ENCODE measurements at regions not wholly inside any gene's neighbourhood (a gene's known extent, or its start where the extent isn't known, plus 50 kb on each side); places are given as distances from the start of the nearest gene placed in this dataset.

DNA sequence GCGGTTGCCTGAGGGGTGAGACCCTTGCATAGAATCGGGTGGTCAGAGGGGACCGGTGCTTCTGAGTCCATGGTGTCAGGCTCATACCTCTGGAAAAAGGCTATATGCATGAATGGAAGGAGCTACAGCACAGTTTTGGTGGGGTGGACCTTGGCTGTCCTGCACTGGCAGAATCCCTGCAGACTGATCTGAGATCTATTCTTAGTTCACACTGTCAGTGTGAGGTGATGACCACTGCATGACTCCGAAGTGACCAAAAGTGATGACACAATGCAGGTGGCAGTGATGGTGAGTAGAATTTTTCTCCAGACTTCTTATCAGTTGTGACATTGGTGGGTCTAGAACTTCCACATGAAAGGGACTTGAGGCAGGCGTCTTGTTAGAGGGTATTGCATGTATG lies 105.2 kb upstream of the SLC28A3 start:
- ChIA-PET POLR2A (ENCODE audit: partially characterized antibody) (no interaction called here), CTCF (ENCODE audit: partially characterized antibody) (no interaction called here)
- DNase-seq (ENCODE audit: low read depth in 1 of 2, low spot score in 2 of 2) (no peak), FAIRE-seq (no peak)
- H2BK20ac ChIP-seq (ENCODE audit: low read length), result no peak overlapping the region
- no peak overlapping the region for H3K4ac ChIP-seq (replicated peaks; ENCODE audit: insufficient read length, low read depth, low read length)
- no peak overlapping the region for H2BK12ac ChIP-seq (ENCODE audit: low read depth, low read length)
- H3K4me1 ChIP-seq (replicated peaks in 1 of 4; ENCODE audit: control insufficient read depth in 3 of 4, insufficient read depth in 4 of 4, low read length in 3 of 4), result no peaks in the 10 kb centered on the region
- H3K9me3 ChIP-seq (ENCODE audit: insufficient read depth in 2 of 2, low read depth in 1 of 2, low read length in 1 of 2), result no peaks in the 10 kb centered on the region
- no peaks in the 10 kb centered on the region for H3K79me1 ChIP-seq (ENCODE audit: low read depth, low read length)
- H3K4me2 ChIP-seq (ENCODE audit: insufficient read depth in 1 of 2, low read depth in 2 of 2, low read length in 2 of 2), result no peak overlapping the region
- H4K5ac ChIP-seq (ENCODE audit: insufficient read length, low read depth, low read length), result no peak overlapping the region
- no peaks in the 10 kb centered on the region for H3K79me2 ChIP-seq (ENCODE audit: control insufficient read depth in 1 of 2, insufficient read depth in 2 of 2, low read length in 2 of 2)
- H2AFZ ChIP-seq (ENCODE audit: low read length), result no peak overlapping the region
- H3K36me3 ChIP-seq (ENCODE audit: control insufficient read depth in 2 of 4, insufficient read depth in 4 of 4, low read length in 3 of 4), result no peaks in the 10 kb centered on the region
- no peak overlapping the region for H3K18ac ChIP-seq (ENCODE audit: extremely low read depth, low read length)
- H4K91ac ChIP-seq (replicated peaks; ENCODE audit: insufficient read length, low read length), result no peak overlapping the region
- H3K23ac ChIP-seq (ENCODE audit: insufficient read length), result no peak overlapping the region
- H3K56ac ChIP-seq (replicated peaks; ENCODE audit: insufficient read length, low read depth, low read length), result no peak overlapping the region
- no peaks in the 10 kb centered on the region for H3K23me2 ChIP-seq (ENCODE audit: low read depth, low read length)
- no peak overlapping the region for H2BK5ac ChIP-seq (ENCODE audit: low read depth, low read length)
- H2AK5ac ChIP-seq (ENCODE audit: low read depth, low read length), result no peak overlapping the region
- H3K4me3 ChIP-seq (ENCODE audit: extremely low read depth in 1 of 4, insufficient read depth in 2 of 4, low read depth in 3 of 4, low read length in 4 of 4), result no peak overlapping the region
- H3K27ac ChIP-seq (ENCODE audit: low read depth, low read length), result no peak overlapping the region
- no peak overlapping the region for H2BK120ac ChIP-seq (replicated peaks; ENCODE audit: low read depth, low read length)
- no peaks in the 10 kb centered on the region for H3K27me3 ChIP-seq (replicated peaks in 1 of 4; ENCODE audit: control insufficient read depth in 3 of 4, extremely low read depth in 1 of 4, insufficient read depth in 3 of 4, low read length in 3 of 4)
- TF ChIP-seq, protein P1, sequence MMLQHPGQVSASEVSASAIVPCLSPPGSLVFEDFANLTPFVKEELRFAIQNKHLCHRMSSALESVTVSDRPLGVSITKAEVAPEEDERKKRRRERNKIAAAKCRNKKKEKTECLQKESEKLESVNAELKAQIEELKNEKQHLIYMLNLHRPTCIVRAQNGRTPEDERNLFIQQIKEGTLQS (IDR thresholded peaks at IDR 0.05; ENCODE audit: insufficient read depth, low read depth, low read length), result no peak
- TF ChIP-seq RAD21 (IDR thresholded peaks at IDR 0.05 in 1 of 2, conservative IDR thresholded peaks at IDR 0.05 in 1 of 2; ENCODE audit: low read depth in 2 of 2, low read length in 2 of 2) (no peak), ASH2L (IDR thresholded peaks at IDR 0.05; ENCODE audit: low read length) (no peak)
- WGBS, 2 experiments (ENCODE audit: extremely low coverage in 1 of 2, insufficient coverage in 1 of 2, insufficient read length in 1 of 2, insufficient replicate concordance in 2 of 2, low coverage in 1 of 2, low lambda C conversion rate in 2 of 2, missing lambda C conversion rate in 1 of 2), result 98% methylated on average over 5 of the region's 5 CpGs; no CpG with 5 or more reads in 1 of the 2 experiments
- H3K9ac ChIP-seq (replicated peaks in 1 of 4; ENCODE audit: extremely low read depth in 1 of 4, low read depth in 3 of 4, low read length in 3 of 4), result no peak overlapping the region
- no peak overlapping the region for H4K8ac ChIP-seq (ENCODE audit: extremely low read depth, insufficient read depth, low read length)
- H3K14ac ChIP-seq (ENCODE audit: insufficient read length), result no peak overlapping the region
- no peaks in the 10 kb centered on the region for H4K20me1 ChIP-seq (replicated peaks in 1 of 2; ENCODE audit: control insufficient read depth in 1 of 2, insufficient read depth in 2 of 2, low read length in 2 of 2)
- no peak overlapping the region for H2BK15ac ChIP-seq (ENCODE audit: low read length)

Measured in H1 (cell line).